Left lung (tissue), 4 donors: ENCODE measurements at regions not wholly inside any gene's neighbourhood (a gene's known extent, or its start where the extent isn't known, plus 50 kb on each side); places are given as distances from the start of the nearest gene placed in this dataset.
"Not testable (repeated sequence)": the region's sequence is repeated elsewhere in the genome, so short reads cannot be mapped to it uniquely, and the experiment has no call there.

ENCODE experiments used
- ATAC-seq: fragments of 200-7000 bp; cut with Tn5 transposase; one replicate; pipeline ENCODE4 v1.9.1; 2020; ENCODE audit warnings: moderate library complexity
- DNase-seq, 4 donors: peaks; one replicate each; pipeline ENCODE4 v3.0.0-alpha.2; 2013 to 2020
- H3K27ac ChIP-seq, 2 donors: fragments of 200-600 bp; sonication (generic) in 1 of 2; one replicate each; pipeline versions ENCODE4 v1.5.0 to v1.8.0; 2020 to 2021
- H3K27me3 ChIP-seq, 2 donors: fragments of 200-600 bp; sonication (generic) in 1 of 2; one replicate each; pipeline versions ENCODE4 v1.5.0 to v1.8.0; 2020 to 2021
- H3K36me3 ChIP-seq, 2 donors: fragments of 200-600 bp; sonication (generic) in 1 of 2; one replicate each; pipeline versions ENCODE4 v1.5.0 to v1.8.0; 2020 to 2021
- H3K4me1 ChIP-seq, 2 donors: fragments of 200-600 bp; one replicate each; pipeline ENCODE4 v1.8.0; 2021
- H3K4me3 ChIP-seq, 2 donors: fragments of 200-600 bp; sonication (generic) in 1 of 2; one replicate each; pipeline versions ENCODE4 v1.5.0 to v1.8.0; 2020 to 2021; ENCODE audit warnings: mild to moderate bottlenecking in 1 of 2
- H3K9me3 ChIP-seq, 2 donors: fragments of 200-600 bp; sonication (generic) in 1 of 2; one replicate each; pipeline versions ENCODE4 v1.5.0 to v1.8.0; 2020 to 2021
- CTCF ChIP-seq, 2 donors: fragments of 200-600 bp; sonication (generic) in 1 of 2; IDR thresholded peaks; one replicate each; pipeline versions ENCODE4 v1.5.0 to v1.8.0; 2021; ENCODE audit warnings: antibody characterized with exemption in 2 of 2
- intact Hi-C, 2 donors: fragments of 100-400 bp; cut with DNase I; formaldehyde crosslinking; loops; one replicate each; pipeline versions ENCODE4 v1.11.2 to v1.14.2; 2022
- donor health status: DM: no; HTN: yes; CAD: no.
- donor health status: DM: no; HTN: no; CAD: no.

DNA sequence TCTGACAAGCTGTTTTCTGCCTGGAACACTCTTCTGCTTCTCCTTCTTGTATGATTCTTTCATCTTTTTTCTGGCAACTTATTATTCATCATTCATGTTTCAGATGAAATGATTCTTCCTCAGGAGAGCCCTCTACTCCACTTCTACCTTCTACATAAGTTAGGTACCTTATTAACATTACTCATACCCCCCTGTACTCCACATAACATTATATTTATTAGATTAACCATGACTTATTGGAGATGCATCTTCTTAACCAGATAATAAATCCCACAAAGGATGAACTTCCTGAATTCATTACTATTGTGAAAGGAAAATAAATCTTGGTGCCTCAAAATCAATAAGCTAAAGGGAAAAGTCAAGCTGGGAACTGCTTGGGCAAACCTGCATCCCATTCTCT lies 1636.5 kb upstream of the FLRT2 start:
- ATAC-seq (no peak), DNase-seq (no peak)
- Histone ChIP-seq H3K27ac (no peak overlapping the region), H3K4me1 (no peaks in the 10 kb centered on the region), H3K9me3 (no peaks in the 10 kb centered on the region), H3K27me3 (no peaks in the 10 kb centered on the region), H3K4me3 (no peak overlapping the region), H3K36me3 (no peaks in the 10 kb centered on the region)
- intact Hi-C loops: no loop called here
- no peak for TF ChIP-seq CTCF (IDR thresholded peaks at IDR 0.05)

DNA sequence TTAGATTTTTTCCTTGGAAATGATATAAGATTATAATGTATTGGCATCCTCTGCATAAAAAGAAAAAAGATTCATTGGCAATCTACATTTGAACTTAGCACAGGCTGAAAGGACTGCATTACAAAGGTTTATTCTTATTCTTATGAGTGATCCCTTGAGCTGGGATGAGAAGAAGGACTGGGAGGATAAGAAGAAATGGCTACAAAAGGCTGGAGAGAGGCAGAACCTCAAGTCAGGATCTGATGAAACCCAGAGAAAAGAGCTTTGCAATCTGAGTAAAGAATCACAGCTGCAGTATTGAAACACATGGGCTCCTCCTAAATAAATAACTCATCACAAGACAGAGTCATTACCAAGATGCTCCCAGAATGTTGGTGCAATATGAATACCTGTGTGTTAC lies 1635.4 kb upstream of the FLRT2 start:
- intact Hi-C loops: no loop called here
- H3K4me1 ChIP-seq: no peaks in the 10 kb centered on the region
- no peaks in the 10 kb centered on the region for H3K36me3 ChIP-seq
- H3K9me3 ChIP-seq: no peaks in the 10 kb centered on the region
- no peak for ATAC-seq
- no peak for DNase-seq
- TF ChIP-seq CTCF (IDR thresholded peaks at IDR 0.05): no peak
- no peak overlapping the region for H3K27ac ChIP-seq
- H3K27me3 ChIP-seq: no peaks in the 10 kb centered on the region
- no peak overlapping the region for H3K4me3 ChIP-seq

- H3K4me1 ChIP-seq, DNase-seq, H3K9me3 ChIP-seq, ATAC-seq, H3K36me3 ChIP-seq, H3K27ac ChIP-seq, H3K27me3 ChIP-seq, intact Hi-C loops, H3K4me3 ChIP-seq: not testable (repeated sequence)
Observed at GRCh38 chr14:83898558-83898957, 1631.4 kb upstream of the FLRT2 start.

GRCh38 chr14:83899706-83900105 lies 1630.2 kb upstream of the FLRT2 start:
- intact Hi-C loops: no loop called here
- Histone ChIP-seq H3K4me1 (no peaks in the 10 kb centered on the region), H3K27me3 (no peaks in the 10 kb centered on the region), H3K9me3 (no peaks in the 10 kb centered on the region), H3K36me3 (no peaks in the 10 kb centered on the region), H3K27ac (no peak overlapping the region), H3K4me3 (no peak overlapping the region)
- DNase-seq (no peak), ATAC-seq (no peak)
- TF ChIP-seq CTCF (IDR thresholded peaks at IDR 0.05): no peak

DNA sequence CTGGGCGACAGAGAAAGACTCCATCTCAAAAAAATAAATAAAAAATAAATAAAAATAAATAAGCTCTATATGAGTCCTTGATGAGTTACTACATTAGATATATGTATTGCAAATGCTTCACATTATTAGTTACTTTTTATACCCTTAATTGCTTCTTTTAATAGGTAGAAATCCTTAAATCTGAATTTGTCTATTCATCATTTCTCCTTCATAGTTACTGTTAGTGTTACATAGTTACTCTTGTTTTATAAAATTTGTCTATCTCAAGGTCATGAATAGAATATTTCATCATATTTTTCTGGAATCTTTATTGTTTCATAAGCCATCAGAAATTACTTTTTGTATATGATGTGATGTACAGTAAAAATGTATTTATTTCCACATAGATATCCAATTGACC lies 1624.8 kb upstream of the FLRT2 start:
- Histone ChIP-seq H3K4me1 (no peaks in the 10 kb centered on the region), H3K4me3 (no peak overlapping the region), H3K27ac (no peak overlapping the region), H3K9me3 (no peaks in the 10 kb centered on the region), H3K27me3 (no peaks in the 10 kb centered on the region), H3K36me3 (no peaks in the 10 kb centered on the region)
- intact Hi-C loops: no loop called here
- ATAC-seq (no peak), DNase-seq (no peak)
- no peak for TF ChIP-seq CTCF (IDR thresholded peaks at IDR 0.05)

- no peak for ATAC-seq
- intact Hi-C loops: no loop called here
- no peak for TF ChIP-seq CTCF (IDR thresholded peaks at IDR 0.05)
Observed at GRCh38 chr14:83908419-83908818, 1621.5 kb upstream of the FLRT2 start.

More at GRCh38 chr14:83908419-83908818, 1621.5 kb upstream of the FLRT2 start:
- Histone ChIP-seq H3K27ac (no peak overlapping the region), H3K36me3 (no peaks in the 10 kb centered on the region), H3K9me3 (no peaks in the 10 kb centered on the region), H3K27me3 (no peaks in the 10 kb centered on the region), H3K4me3 (no peak overlapping the region), H3K4me1 (no peaks in the 10 kb centered on the region)
- DNase-seq: no peak
